HG03064 (cell line): ENCODE measurements at regions not wholly inside any gene's neighbourhood (a gene's known extent, or its start where the extent isn't known, plus 50 kb on each side); places are given as distances from the start of the nearest gene placed in this dataset.

Experiments
- ATAC-seq: cut with Tn5 transposase; IDR thresholded peaks from one replicate; pipeline ENCODE4 v1.9.1; 2021; ENCODE audit warnings: low read depth; ENCODE audit not compliant: unreplicated experiment

DNA sequence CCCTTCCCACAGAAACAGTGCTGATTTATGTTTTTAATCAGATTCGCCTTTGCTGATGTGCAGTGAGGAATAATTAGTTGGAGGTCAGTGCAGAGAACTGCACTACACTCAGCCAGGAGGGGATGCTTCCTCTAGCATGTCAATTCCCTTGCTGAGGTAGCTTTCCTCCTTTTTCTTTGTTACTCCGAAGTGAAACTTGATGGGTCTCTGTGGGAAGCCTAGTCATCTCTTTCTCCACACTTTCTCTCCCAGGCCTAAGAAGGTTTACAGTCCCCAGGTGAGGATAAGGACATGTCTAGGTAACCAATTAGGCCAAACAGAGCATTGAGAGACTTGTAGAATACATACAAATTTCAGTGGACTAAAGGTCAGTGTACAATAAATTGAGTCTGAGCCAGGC lies 461.8 kb downstream of the KIF4B start:
- no peak for ATAC-seq

DNA sequence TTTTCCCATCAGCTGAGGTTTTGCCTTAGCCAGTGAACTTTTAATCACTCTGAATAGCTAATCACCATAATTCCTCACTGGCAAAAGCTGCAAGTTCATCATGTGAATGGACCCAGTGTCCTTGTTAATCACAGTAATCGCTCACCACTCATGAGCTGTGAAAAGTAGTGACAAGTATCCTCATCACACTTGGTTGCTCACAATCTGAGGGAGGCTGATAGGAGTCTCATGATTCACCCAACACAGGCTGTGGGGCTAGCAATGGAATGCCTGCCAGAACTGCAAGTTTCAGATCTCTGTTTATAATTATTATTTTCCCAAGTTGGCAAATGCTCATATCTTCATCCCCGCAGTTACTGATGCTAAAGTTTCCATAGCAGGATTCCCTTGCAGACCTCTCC lies 467.2 kb downstream of the KIF4B start:
- ATAC-seq: no peak

DNA sequence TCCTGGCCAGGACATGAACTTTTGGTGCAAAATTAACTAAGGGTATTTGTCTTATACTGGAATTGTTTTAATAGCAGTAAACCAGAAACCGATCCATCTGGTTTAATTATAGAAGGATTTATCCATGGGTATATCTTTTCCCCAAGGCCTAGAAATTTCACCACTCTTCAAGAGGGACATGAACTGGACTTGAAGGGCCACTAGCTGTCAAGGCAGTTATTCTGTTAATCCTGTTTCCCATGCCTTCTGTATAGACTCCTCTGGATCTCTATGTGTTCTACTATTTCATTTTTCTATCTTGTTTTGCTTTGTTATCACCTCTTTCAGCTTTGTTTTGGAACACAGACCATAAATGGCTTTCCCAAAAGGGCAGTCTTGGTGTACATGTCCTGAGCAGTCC lies 467.6 kb downstream of the KIF4B start:
- no peak for ATAC-seq

DNA sequence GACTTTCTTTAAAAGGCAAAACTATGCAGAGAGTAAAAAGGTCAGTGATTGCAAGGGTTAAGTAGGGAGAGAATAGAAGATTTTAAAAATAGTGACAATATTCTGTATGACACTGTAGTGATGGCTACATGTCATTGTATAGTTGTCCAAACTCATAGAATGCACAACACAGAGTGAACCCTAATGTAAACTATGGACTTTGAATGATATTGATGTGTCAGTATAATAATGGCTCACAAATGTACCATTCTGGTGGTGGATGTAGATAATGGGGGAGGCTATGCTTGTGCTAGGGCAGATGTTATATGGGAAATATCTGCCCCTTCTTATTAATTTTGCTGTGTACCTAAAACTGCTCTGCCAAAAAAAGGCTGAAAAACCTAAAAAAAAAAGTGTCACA lies 468.9 kb downstream of the KIF4B start:
- no peak for ATAC-seq

DNA sequence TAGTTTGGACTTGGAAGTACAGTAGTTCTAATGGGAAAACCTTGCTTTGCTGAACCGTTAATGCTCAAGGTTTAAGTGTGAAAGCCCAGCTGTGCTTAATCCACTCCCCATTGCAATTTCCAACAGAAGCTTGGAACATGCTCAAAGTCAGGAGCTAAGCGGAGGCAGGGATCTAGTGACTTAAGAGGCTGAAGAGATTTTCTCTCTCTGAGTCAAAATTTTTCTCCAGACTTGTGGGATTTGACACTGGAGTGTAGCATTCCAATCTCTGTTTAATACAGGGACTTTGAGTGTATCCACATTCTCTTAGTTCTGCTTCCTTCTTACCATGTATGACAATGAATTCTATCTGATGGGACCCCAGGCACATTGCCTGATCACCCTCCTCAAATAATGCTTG lies 471.8 kb downstream of the KIF4B start:
- no peak for ATAC-seq

DNA sequence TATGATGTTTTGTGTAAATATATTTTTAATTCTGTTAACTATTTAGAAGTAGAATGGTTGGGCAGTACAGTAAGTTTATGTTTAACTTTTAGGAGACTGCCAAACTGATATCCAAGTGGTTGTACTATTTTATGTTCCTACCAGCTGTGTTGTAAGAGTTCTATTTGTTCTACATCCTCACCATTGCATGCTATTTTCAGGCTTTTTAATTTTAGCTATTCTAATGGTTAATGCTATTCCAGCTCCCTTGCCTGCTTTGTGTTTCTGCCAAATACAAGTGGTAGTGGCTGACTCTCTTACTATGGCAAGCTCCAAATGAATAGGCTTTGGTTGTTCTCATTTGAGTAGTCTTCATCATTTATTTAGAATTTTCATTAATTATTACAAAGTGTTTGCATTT lies 476.4 kb downstream of the KIF4B start:
- ATAC-seq: no peak

DNA sequence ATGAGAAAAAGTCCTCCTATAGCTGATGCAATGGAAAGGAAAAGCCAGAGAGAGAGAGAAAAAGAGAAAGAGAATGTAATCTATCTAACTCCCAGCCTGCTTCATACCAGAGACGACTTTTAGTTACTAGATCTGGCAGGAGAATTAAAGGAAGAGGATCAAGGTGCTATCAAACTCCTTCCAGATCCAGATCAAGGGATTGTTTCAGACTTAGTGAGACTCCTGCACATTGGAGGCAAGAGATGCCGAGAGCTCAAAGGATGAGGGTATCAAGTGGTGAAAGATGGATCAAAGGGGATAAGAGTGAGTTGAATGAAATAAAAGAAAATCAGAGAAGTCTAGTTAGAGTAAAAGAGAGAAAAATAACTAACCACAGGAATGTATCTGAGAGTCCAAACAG lies 478.6 kb downstream of the KIF4B start:
- no peak for ATAC-seq

DNA sequence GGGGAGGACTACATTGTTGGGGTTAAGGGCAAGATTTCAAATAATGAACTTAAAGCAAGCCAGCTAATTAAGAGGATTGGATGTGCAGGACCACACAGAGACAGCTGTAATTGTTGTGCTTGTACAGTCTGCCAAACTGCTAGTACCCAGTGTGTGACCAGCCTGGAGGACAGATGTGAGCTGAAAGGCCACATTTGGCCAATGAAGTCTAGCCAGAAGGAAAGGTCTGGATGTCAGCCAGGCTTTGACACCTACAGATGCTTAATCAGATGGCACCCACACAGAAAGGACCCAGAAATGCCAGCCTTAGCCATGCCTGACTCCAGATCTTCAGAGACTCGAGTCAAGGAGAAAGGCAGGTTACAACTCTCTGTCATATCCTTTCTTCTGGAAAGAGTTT lies 491.1 kb downstream of the KIF4B start:
- ATAC-seq: no peak

DNA sequence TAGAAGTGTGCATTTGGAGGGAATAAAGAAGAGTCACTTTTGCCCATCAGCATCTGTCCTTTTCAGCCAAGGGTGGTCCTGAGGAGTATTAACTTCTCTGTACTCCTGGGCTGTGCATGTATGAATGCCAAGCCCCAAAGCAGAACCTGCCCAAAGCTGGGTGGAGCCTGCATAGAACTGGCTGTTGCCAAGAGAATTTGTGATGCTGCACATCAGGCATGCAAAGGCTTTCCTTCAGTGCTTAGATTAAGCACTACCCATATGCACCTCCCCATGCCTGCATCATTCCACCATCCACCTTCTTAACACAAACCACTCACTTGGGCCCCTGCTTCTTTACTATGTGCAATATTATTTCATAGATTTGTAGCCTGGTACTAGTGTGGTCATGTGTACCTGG lies 493.8 kb downstream of the KIF4B start:
- no peak for ATAC-seq

DNA sequence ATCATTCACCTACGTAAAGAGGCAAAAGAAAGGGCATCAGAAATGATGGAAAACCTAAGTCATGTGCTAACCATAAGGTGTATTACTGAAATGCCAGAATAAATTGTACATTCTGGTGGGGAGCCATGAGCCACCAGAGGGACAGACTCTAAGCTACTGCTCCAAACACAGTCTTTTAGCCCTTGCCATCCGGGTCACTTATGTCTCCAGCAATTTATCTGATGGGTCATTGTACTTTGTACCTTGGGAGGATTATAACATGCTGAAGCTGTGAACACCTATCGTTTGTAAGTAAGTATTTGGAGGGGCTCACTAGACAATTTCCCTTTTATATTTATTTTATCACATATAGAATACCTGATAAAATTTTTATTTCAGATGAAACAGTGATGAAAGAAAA lies 495.1 kb downstream of the KIF4B start:
- no peak for ATAC-seq

DNA sequence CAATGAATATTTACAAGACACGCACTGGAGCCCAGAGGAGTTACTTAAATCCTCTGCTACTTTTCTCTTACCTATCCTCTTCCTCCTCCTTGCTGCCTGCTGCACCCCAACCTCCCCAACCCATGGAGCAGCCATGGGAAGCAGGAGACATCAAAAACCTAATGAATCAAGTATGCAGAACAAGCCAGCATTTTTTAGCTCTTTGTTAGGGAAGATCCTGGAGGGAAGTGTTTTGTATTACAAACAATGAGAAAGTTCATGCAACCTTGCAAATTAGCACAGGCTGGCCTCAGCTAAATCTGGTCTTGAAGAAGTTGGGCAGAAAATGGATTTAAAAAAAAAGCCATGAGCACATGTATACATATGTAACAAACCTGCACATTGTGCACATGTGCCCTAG lies 498.8 kb downstream of the KIF4B start:
- no peak for ATAC-seq

DNA sequence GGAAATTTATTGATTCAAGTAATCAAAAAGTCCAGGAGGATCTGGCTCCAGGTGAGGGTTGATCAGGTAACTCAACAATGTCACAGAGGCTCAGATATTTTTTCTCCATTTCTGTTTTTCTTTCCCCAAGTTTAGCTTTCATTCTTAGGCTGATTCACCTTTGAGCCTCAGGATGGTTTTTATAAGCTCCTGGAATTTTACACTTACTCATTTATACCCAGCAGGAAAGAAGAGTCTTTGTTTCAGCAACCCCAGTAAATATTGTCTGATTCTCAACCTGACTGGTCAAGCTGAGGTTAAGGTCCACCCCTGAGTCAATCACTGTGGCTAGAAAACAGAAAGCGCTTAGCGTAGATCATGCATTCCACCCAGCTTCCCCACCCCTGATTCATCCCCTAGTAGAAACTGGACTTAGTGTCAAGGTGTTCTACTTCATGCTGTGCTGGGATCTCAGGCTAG lies 500.6 kb downstream of the KIF4B start:
- no peak for ATAC-seq

DNA sequence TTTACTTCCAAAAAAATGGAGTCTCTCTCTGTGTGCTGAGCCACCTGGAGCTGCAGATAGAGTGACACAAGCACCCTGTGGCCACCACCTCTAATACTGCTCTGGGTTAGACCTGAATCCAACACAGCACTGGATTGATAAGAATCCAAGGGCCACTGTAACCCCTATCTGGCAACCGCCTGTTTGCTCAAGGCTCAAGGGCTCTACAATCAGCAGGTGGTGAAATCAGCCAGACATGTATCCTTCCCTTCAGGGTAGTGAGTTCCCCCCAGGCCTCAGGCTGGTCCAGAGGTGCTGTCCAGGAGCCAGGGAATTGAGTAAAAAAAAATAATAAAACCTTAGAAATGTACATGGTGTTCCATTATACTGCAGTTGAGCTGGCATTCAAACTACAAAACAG lies 509.0 kb downstream of the KIF4B start:
- ATAC-seq: no peak

DNA sequence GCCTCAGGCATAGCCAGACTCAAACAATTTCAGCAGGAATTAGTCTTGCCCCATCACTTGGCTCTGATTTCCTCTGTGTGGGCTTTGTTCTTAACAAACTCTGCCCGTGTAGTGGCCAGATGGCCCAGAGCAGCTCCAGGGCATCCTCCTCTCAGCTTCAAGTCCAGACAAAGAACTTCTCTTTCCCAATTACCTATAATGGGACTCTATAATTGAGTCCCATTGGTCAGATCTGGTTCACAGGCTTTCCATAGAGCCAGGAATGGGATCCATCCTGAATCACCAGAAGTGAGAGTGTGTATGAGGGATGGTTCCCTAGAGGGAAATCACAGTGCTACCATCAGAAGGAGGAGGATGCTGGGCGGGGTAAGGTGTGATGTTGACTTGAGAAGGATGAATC lies 515.8 kb downstream of the KIF4B start:
- no peak for ATAC-seq

DNA sequence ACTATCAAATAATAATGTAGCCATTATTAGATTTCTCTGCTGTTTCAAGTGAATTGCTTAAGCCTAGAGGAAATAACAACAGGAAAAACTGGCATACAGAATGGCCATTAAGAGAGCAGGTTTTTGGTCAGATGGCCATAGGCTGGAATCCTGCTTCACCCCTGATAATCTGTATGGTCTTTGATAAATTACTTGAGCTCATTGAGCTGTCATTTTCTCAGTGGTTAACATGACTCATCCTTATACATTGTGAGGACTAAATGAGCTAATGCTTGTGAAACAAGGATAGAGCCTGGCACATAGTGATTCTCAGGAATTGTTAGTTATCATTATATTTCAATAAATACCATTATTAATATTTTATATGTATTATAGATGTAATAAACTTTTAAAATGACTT lies 516.5 kb downstream of the KIF4B start:
- no peak for ATAC-seq

DNA sequence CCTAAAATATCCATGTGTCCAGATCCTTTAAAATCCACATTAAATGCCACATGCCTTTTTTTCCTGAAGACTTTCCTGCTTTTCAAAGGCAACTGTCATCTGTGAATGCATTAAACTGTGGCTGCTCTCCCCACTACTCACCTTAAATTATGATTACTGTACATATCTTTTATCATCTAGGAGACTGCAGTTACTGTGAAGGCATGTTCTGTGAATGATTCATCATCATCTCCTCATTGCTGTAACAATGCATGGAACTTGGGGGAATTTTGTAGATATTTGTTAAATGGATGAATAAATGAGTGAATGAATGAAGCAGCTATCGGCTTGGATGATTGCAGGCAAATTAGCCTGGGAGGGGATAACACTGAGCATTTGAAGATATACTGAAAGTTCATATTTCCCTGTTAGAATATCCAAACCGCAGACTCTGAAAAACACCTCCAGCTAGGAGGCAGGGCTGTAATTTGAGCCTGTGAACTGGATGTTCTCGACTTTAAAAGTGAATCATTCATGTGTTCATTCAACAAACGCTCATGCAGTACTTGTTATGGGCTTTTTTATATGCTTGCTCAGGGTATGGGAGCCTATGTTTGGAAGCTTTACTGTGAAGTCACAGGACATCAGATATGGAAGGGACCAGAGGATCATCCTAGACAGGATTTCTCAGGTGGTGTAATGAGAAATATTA lies 519.2 kb downstream of the KIF4B start:
- no peak for ATAC-seq

DNA sequence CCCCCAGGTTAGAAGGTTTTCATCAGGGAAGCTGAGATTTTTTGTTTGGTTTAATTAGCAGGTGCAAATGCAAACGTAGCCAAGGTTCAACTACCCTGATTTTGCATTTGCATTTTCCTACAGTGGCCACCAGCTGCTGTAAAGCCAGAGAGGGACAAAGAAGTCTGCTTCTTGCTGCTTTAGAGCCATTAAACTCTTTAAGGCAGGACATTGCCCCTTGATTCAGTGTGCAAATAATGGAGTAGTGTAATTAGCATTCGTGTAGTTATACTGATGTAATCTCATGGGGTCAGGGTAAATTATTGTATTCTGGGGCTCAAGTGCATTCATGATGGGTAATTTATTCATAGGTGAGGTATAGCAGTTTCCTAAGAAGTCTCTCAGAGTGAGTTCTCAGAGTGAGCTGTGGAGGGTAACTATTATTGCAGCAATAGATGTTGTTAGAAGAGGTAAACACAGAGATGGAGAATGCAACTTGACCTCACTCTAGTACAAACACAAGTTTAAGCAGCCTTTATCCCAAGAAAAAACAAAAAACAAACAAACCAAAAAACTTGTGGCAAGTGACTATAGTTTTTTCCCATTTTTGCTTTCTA lies 526.5 kb downstream of the KIF4B start:
- no peak for ATAC-seq

DNA sequence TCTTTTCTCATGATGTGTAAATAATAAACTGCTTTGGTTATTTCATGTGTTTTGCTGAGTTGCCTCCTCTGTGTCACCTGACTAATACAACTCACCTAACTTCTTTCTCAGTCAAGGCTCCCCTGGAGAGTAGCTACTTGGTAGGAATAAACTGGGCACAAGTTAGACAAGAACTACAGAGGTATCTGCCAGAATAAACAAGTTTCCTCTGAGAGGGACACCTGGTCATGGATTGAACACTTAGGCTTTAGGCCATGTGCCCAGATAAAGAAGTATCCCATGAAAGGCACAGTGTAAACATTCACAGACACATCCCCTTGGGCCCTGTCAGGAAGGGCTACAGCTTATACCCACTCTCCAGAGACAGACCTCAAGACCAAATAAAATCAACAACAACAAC lies 532.5 kb downstream of the KIF4B start:
- no peak for ATAC-seq

DNA sequence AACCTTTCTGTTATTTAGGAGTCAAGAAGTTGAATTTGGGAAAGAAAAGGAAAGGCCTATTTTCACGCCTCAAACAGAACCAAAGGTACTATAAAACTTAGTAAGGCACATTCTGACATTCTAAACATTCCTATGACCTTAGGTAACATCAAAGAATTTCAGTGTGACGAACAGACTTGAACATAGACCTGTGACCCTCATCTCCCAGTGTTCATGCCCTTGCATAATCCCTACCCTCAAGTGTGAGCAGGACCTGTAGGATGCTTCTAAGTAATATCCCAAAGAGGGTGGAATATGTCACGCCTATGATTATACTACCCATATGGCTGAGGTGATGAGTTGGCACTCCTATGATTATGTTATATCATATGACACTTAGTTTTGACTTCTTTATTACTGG lies 540.9 kb downstream of the KIF4B start:
- ATAC-seq: no peak

DNA sequence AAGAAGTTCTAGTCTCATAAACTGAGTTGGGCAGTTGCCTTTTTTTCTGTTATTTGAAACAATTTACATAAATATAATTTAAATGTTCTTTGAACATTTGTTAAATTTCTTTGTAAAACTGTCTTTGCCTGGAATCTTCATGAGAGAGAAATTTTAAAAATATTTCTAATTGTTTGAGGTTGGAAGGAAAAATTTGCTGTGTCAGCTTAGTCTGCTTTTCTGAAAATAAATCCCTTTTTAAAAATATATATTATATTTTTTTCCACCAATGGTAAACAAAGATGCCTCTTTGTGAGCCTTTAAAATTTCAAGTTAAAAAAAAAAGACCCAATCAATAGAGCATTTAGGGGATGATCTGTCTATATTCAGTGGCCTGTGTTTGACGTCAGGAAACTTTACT lies 542.7 kb downstream of the KIF4B start:
- no peak for ATAC-seq

DNA sequence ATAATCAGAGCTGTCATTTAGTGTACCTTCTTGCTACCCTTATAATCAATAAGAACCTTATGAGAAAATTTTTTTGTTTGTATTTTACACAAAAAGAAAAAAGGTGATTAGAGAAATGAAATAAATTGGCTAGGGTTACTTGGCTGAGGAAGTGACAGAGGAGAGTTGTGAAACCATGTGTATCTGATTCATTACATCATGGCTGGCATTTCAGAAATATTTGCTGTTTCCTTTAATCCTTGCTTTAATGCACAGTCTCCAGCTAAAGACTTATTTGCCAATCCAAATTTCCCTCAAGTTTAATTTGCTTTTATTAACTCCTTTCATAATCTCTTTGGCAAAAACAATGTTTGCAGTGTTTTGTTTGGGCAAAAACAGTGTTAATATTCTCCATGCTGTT lies 543.1 kb downstream of the KIF4B start:
- ATAC-seq: no peak

DNA sequence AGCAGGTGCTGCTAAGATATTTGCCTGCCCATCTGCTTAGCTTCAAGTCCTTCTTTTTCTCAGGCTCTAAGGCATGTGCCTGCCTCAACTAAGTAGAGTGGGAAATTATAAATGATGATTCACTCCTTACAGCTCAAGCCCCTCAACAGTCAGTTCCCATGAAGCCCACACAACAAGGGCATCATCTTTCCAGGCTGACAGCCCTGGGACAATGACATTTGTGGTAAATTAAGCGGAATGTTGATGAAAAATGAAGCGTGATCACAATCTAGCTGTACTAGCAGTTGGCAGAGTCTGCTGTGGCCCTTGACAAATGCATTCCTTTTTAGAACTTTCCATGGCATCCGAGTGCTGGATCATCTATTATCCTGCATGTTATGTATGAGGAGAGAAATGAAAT lies 548.6 kb downstream of the KIF4B start:
- ATAC-seq: no peak

DNA sequence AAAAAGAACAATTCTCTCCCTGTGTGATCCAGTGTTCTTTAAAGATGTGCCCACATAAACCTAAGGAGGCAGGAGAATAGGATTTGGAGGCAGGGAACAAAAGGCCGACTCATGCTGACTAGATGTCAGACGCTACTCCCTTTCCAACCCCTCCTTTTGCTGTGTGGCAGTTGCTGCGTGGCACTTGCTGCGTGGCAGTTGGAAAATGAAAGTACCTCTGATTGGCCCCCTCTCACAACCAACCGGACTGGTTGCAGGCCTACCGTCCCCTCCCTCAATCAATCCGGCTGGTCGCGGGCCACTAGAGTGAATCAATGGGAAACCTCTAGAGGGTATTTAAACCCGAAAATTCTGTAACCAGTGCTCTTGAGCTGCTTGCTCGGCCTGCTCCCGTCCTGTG lies 551.0 kb downstream of the KIF4B start:
- no peak for ATAC-seq
